Thyroid gland (tissue), 4 donors: ENCODE measurements at regions not wholly inside any gene's neighbourhood (a gene's known extent, or its start where the extent isn't known, plus 50 kb on each side); places are given as distances from the start of the nearest gene placed in this dataset.

Experiments used
- DNase-seq, 2 donors: peaks; one replicate each; pipeline ENCODE4 v3.0.0-alpha.2; 2019
- H3K27ac ChIP-seq, 3 donors: fragments of 200-600 bp; sonication (generic); 1 replicate in 2 of 3; 2 replicates in 1 of 3; pipeline ENCODE4 v1.5.1; 2016 to 2019; ENCODE audit warnings: mild to moderate bottlenecking in 1 of 3, moderate library complexity in 1 of 3
- H3K27me3 ChIP-seq: fragments of 200-600 bp; sonication (generic); one replicate; pipeline ENCODE4 v1.5.1; 2019
- H3K36me3 ChIP-seq, 2 donors: fragments of 200-600 bp; sonication (generic); one replicate each; pipeline ENCODE4 v1.5.1; 2016 to 2019
- H3K4me1 ChIP-seq, 2 donors: fragments of 200-600 bp; sonication (generic); one replicate each; pipeline ENCODE4 v1.5.1; 2017 to 2019
- H3K4me3 ChIP-seq, 3 donors: fragments of 200-600 bp; sonication (generic); replicated peaks in 1 of 3; 1 replicate in 2 of 3; 2 replicates in 1 of 3; pipeline ENCODE4 v1.5.1; 2016; ENCODE audit warnings: mild to moderate bottlenecking in 1 of 3
- H3K9me3 ChIP-seq: fragments of 200-600 bp; sonication (generic); one replicate; pipeline ENCODE4 v1.5.1; 2017
- CTCF ChIP-seq, 6 experiments: fragments of 200-600 bp in 3 of 6; fragments of 450-650 bp in 3 of 6; sonication (generic) in 3 of 6; IDR thresholded peaks; one replicate each; pipeline ENCODE4 v1.5.1; 2016 to 2019; ENCODE audit warnings: antibody characterized with exemption in 6 of 6, mild to moderate bottlenecking in 2 of 6, inconsistent platforms in 1 of 6, moderate library complexity in 1 of 6
- POLR2A ChIP-seq, 2 donors: fragments of 450-650 bp; IDR thresholded peaks; one replicate each; pipeline ENCODE4 v1.6.1; 2017; ENCODE audit warnings: antibody characterized with exemption in 2 of 2, mild to moderate bottlenecking in 2 of 2, moderate library complexity in 1 of 2
- WGBS, 2 donors: methylation state at CpG; one replicate each; pipeline ENCODE4 v1.1.5; 2017; 5-methylcytosine and 5-hydroxymethylcytosine counted together
- intact Hi-C: fragments of 100-400 bp; cut with DNase I; formaldehyde crosslinking; loops from one replicate; pipeline ENCODE4 v1.15.1; 2023

GRCh38 chr15:96264801-96265515 lies 65.5 kb upstream of the NR2F2 start:
- H3K9me3 ChIP-seq = no peaks in the 10 kb centered on the region
- 38 to 58% methylated on average over 8 of the region's 8 CpGs for WGBS, 2 donors
- H3K4me1 ChIP-seq = no peaks in the 10 kb centered on the region
- no peak for DNase-seq
- H3K27me3 ChIP-seq = no peaks in the 10 kb centered on the region
- H3K36me3 ChIP-seq = no peaks in the 10 kb centered on the region
- intact Hi-C loops = no loop called here
- H3K4me3 ChIP-seq = no peak overlapping the region
- H3K27ac ChIP-seq = no peak overlapping the region
- TF ChIP-seq POLR2A (IDR thresholded peaks at IDR 0.05) (no peak), CTCF (IDR thresholded peaks at IDR 0.05) (no peak)

- TF ChIP-seq CTCF (IDR thresholded peaks at IDR 0.05) (no peak), POLR2A (IDR thresholded peaks at IDR 0.05) (no peak)
- Histone ChIP-seq H3K27ac (no peak overlapping the region), H3K27me3 (no peaks in the 10 kb centered on the region), H3K4me3 (no peak overlapping the region), H3K4me1 (no peaks in the 10 kb centered on the region), H3K9me3 (no peaks in the 10 kb centered on the region), H3K36me3 (no peaks in the 10 kb centered on the region)
- intact Hi-C loops = no loop called here
- 93% methylated on average over 5 of the region's 5 CpGs for WGBS, 2 donors
- no peak for DNase-seq
These were observed 64.0 kb upstream of the NR2F2 start for GRCh38 chr15:96266456-96266855.

- no peak for DNase-seq
- Histone ChIP-seq H3K27me3 (no peaks in the 10 kb centered on the region), H3K4me3 (no peak overlapping the region), H3K36me3 (no peaks in the 10 kb centered on the region), H3K4me1 (no peaks in the 10 kb centered on the region), H3K9me3 (no peaks in the 10 kb centered on the region), H3K27ac (no peak overlapping the region)
- 84 to 93% methylated on average over 4 of the region's 4 CpGs for WGBS, 2 donors
- no peak for TF ChIP-seq CTCF (IDR thresholded peaks at IDR 0.05)
- TF ChIP-seq POLR2A (IDR thresholded peaks at IDR 0.05) = no peak
- intact Hi-C loops = no loop called here
These were observed 63.0 kb upstream of the NR2F2 start for GRCh38 chr15:96267463-96267862.

- Histone ChIP-seq H3K9me3 (no peaks in the 10 kb centered on the region), H3K27me3 (no peaks in the 10 kb centered on the region), H3K4me3 (no peak overlapping the region), H3K4me1 (no peaks in the 10 kb centered on the region), H3K36me3 (no peaks in the 10 kb centered on the region), H3K27ac (no peak overlapping the region)
- DNase-seq = no peak
- intact Hi-C loops = no loop called here
- 77 to 83% methylated on average over 14 of the region's 14 CpGs for WGBS, 2 donors
- TF ChIP-seq CTCF (IDR thresholded peaks at IDR 0.05) (no peak), POLR2A (IDR thresholded peaks at IDR 0.05) (no peak)
These were observed 61.9 kb upstream of the NR2F2 start for GRCh38 chr15:96268442-96269204.

GRCh38 chr15:96270581-96271172 lies 59.8 kb upstream of the NR2F2 start:
- Histone ChIP-seq H3K27ac (no peak overlapping the region), H3K4me3 (no peak overlapping the region), H3K4me1 (no peaks in the 10 kb centered on the region), H3K27me3 (no peaks in the 10 kb centered on the region), H3K36me3 (no peaks in the 10 kb centered on the region), H3K9me3 (no peaks in the 10 kb centered on the region)
- intact Hi-C loops = no loop called here
- 77 to 82% methylated on average over 6 of the region's 6 CpGs for WGBS, 2 donors
- DNase-seq = no peak
- TF ChIP-seq POLR2A (IDR thresholded peaks at IDR 0.05) (no peak), CTCF (IDR thresholded peaks at IDR 0.05) (no peak)
